H9 (cell line): ENCODE measurements at regions not wholly inside any gene's neighbourhood (a gene's known extent, or its start where the extent isn't known, plus 50 kb on each side); places are given as distances from the start of the nearest gene placed in this dataset.

Source experiments
- DNase-seq: peaks from one replicate; pipeline ENCODE4 v3.0.0-alpha.2; 2017
- H2AFZ ChIP-seq: one replicate; pipeline ENCODE4 v1.6.1; 2013; ENCODE audit warnings: mild to moderate bottlenecking, low read length, control low read depth, moderate library complexity
- H2AK5ac ChIP-seq: 2 replicates; pipeline ENCODE4 v1.6.1; 2013; ENCODE audit warnings: low read length, control low read depth, mixed read lengths; ENCODE audit not compliant: insufficient read length
- H2BK120ac ChIP-seq: one replicate; pipeline ENCODE4 v1.6.1; 2013; ENCODE audit warnings: low read depth, mild to moderate bottlenecking, low read length, control low read depth, inconsistent platforms; ENCODE audit not compliant: poor library complexity, severe bottlenecking
- H2BK12ac ChIP-seq: 2 replicates; pipeline ENCODE4 v1.6.1; 2013; ENCODE audit warnings: low read length, control low read depth, mixed read lengths, low read depth; ENCODE audit not compliant: insufficient read length
- H2BK15ac ChIP-seq: 2 replicates; pipeline ENCODE4 v1.6.1; 2013; ENCODE audit warnings: low read depth, low read length, control low read depth
- H2BK20ac ChIP-seq: one replicate; pipeline ENCODE4 v1.6.1; 2013; ENCODE audit warnings: low read depth, mild to moderate bottlenecking, low read length, control low read depth, inconsistent platforms; ENCODE audit not compliant: poor library complexity, severe bottlenecking
- H2BK5ac ChIP-seq: 2 replicates; pipeline ENCODE4 v1.6.1; 2013; ENCODE audit warnings: low read length, control low read depth, mixed read lengths; ENCODE audit not compliant: insufficient read length
- H3K14ac ChIP-seq: 2 replicates; pipeline ENCODE4 v1.6.1; 2013; ENCODE audit warnings: low read length, control low read depth; ENCODE audit not compliant: insufficient read depth
- H3K18ac ChIP-seq: 2 replicates; pipeline ENCODE4 v1.6.1; 2013; ENCODE audit warnings: low read depth, mild to moderate bottlenecking, mixed read lengths, low read length, control low read depth; ENCODE audit not compliant: insufficient read length
- H3K23ac ChIP-seq: 2 replicates; pipeline ENCODE4 v1.6.1; 2013; ENCODE audit warnings: low read length, control low read depth, mixed read lengths, low read depth; ENCODE audit not compliant: insufficient read length
- H3K23me2 ChIP-seq: 2 replicates; pipeline ENCODE4 v1.6.1; 2013; ENCODE audit warnings: low read depth, mild to moderate bottlenecking, mixed read lengths, low read length, control low read depth; ENCODE audit not compliant: insufficient read length, poor library complexity, severe bottlenecking
- H3K27ac ChIP-seq: 2 replicates; pipeline ENCODE4 v1.5.1; 2013; ENCODE audit warnings: low read length, control low read depth, mixed read lengths, low read depth; ENCODE audit not compliant: insufficient read length
- H3K27me3 ChIP-seq: 2 replicates; pipeline ENCODE4 v1.6.1; 2013; ENCODE audit warnings: low read length, control low read depth, inconsistent platforms; ENCODE audit not compliant: insufficient read depth
- H3K4ac ChIP-seq: 2 replicates; pipeline ENCODE4 v1.6.1; 2013; ENCODE audit warnings: low read depth, mild to moderate bottlenecking, control low read depth, inconsistent platforms, low read length, moderate library complexity
- H3K4me1 ChIP-seq: 2 replicates; pipeline ENCODE4 v1.6.1; 2013; ENCODE audit warnings: low read length, control low read depth, inconsistent platforms; ENCODE audit not compliant: insufficient read depth
- H3K4me2 ChIP-seq: 2 replicates; pipeline ENCODE4 v1.6.1; 2013; ENCODE audit warnings: low read length, control low read depth, mixed read lengths; ENCODE audit not compliant: insufficient read length, insufficient read depth
- H3K56ac ChIP-seq: 2 replicates; pipeline ENCODE4 v1.6.1; 2013; ENCODE audit warnings: low read depth, mild to moderate bottlenecking, mixed read lengths, low read length, control low read depth; ENCODE audit not compliant: insufficient read length
- H3K79me1 ChIP-seq: 2 replicates; pipeline ENCODE4 v1.6.1; 2013; ENCODE audit warnings: low read depth, mild to moderate bottlenecking, moderate library complexity, low read length, control low read depth, inconsistent platforms; ENCODE audit not compliant: insufficient read depth, poor library complexity, severe bottlenecking
- H3K79me2 ChIP-seq: 2 replicates; pipeline ENCODE4 v1.6.1; 2013; ENCODE audit warnings: low read length, control low read depth, inconsistent platforms; ENCODE audit not compliant: insufficient read depth
- H3K9ac ChIP-seq: 2 replicates; pipeline ENCODE4 v1.6.1; 2013; ENCODE audit warnings: low read length, control low read depth, mixed read lengths; ENCODE audit not compliant: insufficient read length; ENCODE audit errors: extremely low read depth
- H3K9me3 ChIP-seq: one replicate; pipeline ENCODE4 v1.6.1; 2013; ENCODE audit warnings: low read depth, low read length, inconsistent platforms; ENCODE audit not compliant: control insufficient read depth
- H3T11ph ChIP-seq: one replicate; pipeline ENCODE4 v1.6.1; 2013; ENCODE audit warnings: mild to moderate bottlenecking, low read length, control low read depth, inconsistent platforms
- H4K20me1 ChIP-seq: one replicate; pipeline ENCODE4 v1.6.1; 2013; ENCODE audit not compliant: control insufficient read depth, insufficient read length, insufficient read depth
- H4K5ac ChIP-seq: 2 replicates; pipeline ENCODE4 v1.6.1; 2013; ENCODE audit warnings: low read depth, mild to moderate bottlenecking, mixed read lengths, low read length, control low read depth; ENCODE audit not compliant: insufficient read length
- H4K8ac ChIP-seq: replicated peaks from 2 replicates; pipeline ENCODE4 v1.6.1; 2013; ENCODE audit warnings: low read length, control low read depth, mixed read lengths, low read depth; ENCODE audit not compliant: insufficient read length
- H4K91ac ChIP-seq: 2 replicates; pipeline ENCODE4 v1.6.1; 2013; ENCODE audit warnings: low read depth, mild to moderate bottlenecking, moderate library complexity, mixed read lengths, low read length, control low read depth; ENCODE audit not compliant: insufficient read length
- H3K27ac Mint-ChIP-seq, 3 experiments: 2 replicates in 2 of 3; 3 replicates in 1 of 3; pipeline ENCODE4 v1.8.0; 2020 to 2021; ENCODE audit warnings: mixed read lengths in 3 of 3, mild to moderate bottlenecking in 1 of 3, moderate library complexity in 1 of 3
- H3K27me3 Mint-ChIP-seq: 2 replicates; pipeline ENCODE4 v1.8.0; 2021; ENCODE audit warnings: low read depth, mild to moderate bottlenecking, moderate library complexity, mixed read lengths
- H3K36me3 Mint-ChIP-seq, 3 experiments: 2 replicates in 2 of 3; 3 replicates in 1 of 3; pipeline ENCODE4 v1.8.0; 2020 to 2021; ENCODE audit warnings: low read depth in 3 of 3, mixed read lengths in 3 of 3; ENCODE audit not compliant: insufficient read depth in 1 of 3
- H3K4me1 Mint-ChIP-seq, 2 experiments: 2 replicates each; pipeline ENCODE4 v1.8.0; 2020; ENCODE audit warnings: mixed read lengths in 2 of 2
- H3K4me3 Mint-ChIP-seq, 2 experiments: 2 replicates in 1 of 2; 3 replicates in 1 of 2; pipeline ENCODE4 v1.8.0; 2020 to 2021; ENCODE audit warnings: mild to moderate bottlenecking in 2 of 2, mixed read lengths in 2 of 2, moderate library complexity in 1 of 2
- H3K9me3 Mint-ChIP-seq, 2 experiments: 2 replicates in 1 of 2; 3 replicates in 1 of 2; pipeline ENCODE4 v1.8.0; 2020; ENCODE audit warnings: mild to moderate bottlenecking in 2 of 2, mixed read lengths in 2 of 2, moderate library complexity in 1 of 2
- whole genome bisulfite sequencing: extraction: QIAGEN DNeasy Blood & Tissue Kit; methylation state at CpG from one replicate; pipeline ENCODE4 v1.1.7; 2013; ENCODE audit warnings: missing lambda C conversion rate, low lambda C conversion rate, mixed read lengths; ENCODE audit not compliant: insufficient read length; ENCODE audit errors: extremely low coverage; 5-methylcytosine and 5-hydroxymethylcytosine counted together
- TF ChIP-seq, protein P1 (sequence below): fragments of 200-600 bp; sonication (generic); conservative IDR thresholded peaks from 3 replicates; pipeline ENCODE4 v1.8.0; 2021; ENCODE audit warnings: antibody characterized with exemption, mild to moderate bottlenecking

DNA sequence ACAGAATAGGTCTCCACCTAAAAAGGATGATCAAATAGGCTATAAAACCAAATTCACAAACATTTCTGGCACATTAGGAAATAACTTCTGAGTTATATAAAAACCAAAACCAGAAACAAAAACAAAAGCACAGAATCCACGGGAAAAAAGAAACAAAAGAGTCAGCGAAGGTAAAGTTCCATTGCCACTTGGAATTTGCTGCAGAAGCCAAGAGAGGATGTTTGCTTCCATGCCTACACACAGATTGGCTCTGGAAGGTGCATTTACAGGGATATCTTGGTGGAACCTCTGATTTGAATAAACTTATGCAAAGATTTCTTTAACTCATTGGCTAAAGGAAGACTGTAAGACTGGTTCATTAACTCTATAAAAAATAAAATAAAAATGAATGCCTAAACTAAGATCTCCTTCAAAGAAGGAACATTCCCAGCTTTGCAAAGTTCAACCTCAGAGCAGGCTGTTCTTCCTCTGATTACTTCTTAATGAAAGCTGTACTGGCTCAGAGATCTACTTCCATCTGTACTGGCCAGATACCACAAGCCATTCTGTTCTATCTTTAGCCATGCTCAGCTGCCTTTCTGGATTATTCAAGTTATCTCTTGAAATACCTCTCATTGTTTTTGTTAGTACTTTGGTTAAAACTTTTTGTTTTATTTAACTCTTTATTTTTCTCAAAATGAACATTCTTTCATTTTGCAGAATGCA lies 537.5 kb upstream of the CCDC54 start:
- Mint-ChIP-seq H3K27ac (peak overlapping the region in 1 of 3 experiments; percentile 48; a peak in 2 of 7 replicates), H3K36me3 (peaks cover 22 to 32% (median 25%) of the 10 kb centered on the region in 3 experiments), H3K4me1 (peaks cover 21 to 26% of the 10 kb centered on the region in 2 experiments), H3K27me3 (no peaks in the 10 kb centered on the region), H3K4me3 (no peak overlapping the region), H3K9me3 (peaks cover 4 to 8% of the 10 kb centered on the region in 2 experiments; a peak in 4 of 5 replicates)
- Histone ChIP-seq H2BK12ac (no peak overlapping the region), H3K4ac (no peak overlapping the region), H4K8ac (no peak overlapping the region), H3K4me2 (no peak overlapping the region), H3K23ac (no peak overlapping the region), H3K56ac (no peak overlapping the region), H3K27ac (no peak overlapping the region), H3T11ph (no peak overlapping the region), H3K79me2 (no peaks in the 10 kb centered on the region), H2BK15ac (no peak overlapping the region), H3K23me2 (no peaks in the 10 kb centered on the region), H2AFZ (no peak overlapping the region), H2AK5ac (no peak overlapping the region), H4K91ac (no peak overlapping the region), H3K27me3 (no peaks in the 10 kb centered on the region), H3K9ac (no peak overlapping the region), H3K9me3 (no peaks in the 10 kb centered on the region), H3K4me1 (no peaks in the 10 kb centered on the region; the same call in 1 of the 2 replicates), H2BK5ac (no peak overlapping the region), H3K14ac (no peak overlapping the region), H3K18ac (no peak overlapping the region), H3K79me1 (no peaks in the 10 kb centered on the region), H4K20me1 (no peaks in the 10 kb centered on the region), H2BK120ac (no peak overlapping the region), H2BK20ac (no peak overlapping the region), H4K5ac (no peak overlapping the region)
- WGBS: no CpG with 5 or more reads among the region's 2 CpGs
- no peak for DNase-seq
- TF ChIP-seq, protein P1, sequence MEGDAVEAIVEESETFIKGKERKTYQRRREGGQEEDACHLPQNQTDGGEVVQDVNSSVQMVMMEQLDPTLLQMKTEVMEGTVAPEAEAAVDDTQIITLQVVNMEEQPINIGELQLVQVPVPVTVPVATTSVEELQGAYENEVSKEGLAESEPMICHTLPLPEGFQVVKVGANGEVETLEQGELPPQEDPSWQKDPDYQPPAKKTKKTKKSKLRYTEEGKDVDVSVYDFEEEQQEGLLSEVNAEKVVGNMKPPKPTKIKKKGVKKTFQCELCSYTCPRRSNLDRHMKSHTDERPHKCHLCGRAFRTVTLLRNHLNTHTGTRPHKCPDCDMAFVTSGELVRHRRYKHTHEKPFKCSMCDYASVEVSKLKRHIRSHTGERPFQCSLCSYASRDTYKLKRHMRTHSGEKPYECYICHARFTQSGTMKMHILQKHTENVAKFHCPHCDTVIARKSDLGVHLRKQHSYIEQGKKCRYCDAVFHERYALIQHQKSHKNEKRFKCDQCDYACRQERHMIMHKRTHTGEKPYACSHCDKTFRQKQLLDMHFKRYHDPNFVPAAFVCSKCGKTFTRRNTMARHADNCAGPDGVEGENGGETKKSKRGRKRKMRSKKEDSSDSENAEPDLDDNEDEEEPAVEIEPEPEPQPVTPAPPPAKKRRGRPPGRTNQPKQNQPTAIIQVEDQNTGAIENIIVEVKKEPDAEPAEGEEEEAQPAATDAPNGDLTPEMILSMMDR: no peak
